NCI-H2107 treated with DMSO at 0.1 percent for 48 hours (cell line): ENCODE measurements at regions not wholly inside any gene's neighbourhood (a gene's known extent, or its start where the extent isn't known, plus 50 kb on each side); places are given as distances from the start of the nearest gene placed in this dataset.
"Not testable (repeated sequence)": the region's sequence is repeated elsewhere in the genome, so short reads cannot be mapped to it uniquely, and the experiment has no call there.

Source experiments
- DNase-seq: peaks from one replicate; lab custom pipeline; 2025; ENCODE audit not compliant: unreplicated experiment; lab: John Stamatoyannopoulos, UW

DNA sequence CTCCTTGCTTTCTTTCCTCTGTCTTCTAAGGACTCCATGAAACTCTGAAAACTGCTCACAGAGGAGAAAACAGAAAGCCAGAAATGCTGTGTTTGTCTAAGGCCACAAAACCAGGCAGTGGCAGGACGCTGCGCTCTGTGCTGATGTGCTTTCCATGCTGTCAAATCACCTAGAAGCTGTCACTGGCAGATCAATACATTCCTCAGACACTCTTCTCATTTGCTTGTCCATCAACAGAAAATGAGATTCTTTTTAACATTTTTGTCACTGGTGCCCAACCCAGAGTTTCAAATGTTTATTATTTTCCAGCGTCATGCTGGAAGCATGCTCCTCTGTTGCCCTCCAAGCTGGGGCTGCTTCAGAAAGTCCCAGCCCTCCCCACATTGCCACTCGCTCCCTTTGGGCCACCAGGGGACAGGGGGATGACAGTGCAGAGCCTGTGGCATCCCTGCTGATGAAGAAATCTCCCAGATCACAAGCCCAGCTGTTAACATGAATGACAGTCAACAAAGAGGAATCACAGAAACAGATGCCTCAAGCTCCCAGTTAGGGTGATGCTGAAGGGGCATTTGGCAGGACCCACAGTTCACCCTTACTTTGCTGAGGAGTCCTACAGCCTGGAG lies 117.5 kb upstream of the MEIS1 start:
- DNase-seq: no peak

- no peak for DNase-seq
Observed at GRCh38 chr2:66306483-66306882, 128.4 kb upstream of the MEIS1 start.

GRCh38 chr2:66305718-66306117 lies 129.2 kb upstream of the MEIS1 start:
- no peak for DNase-seq

DNA sequence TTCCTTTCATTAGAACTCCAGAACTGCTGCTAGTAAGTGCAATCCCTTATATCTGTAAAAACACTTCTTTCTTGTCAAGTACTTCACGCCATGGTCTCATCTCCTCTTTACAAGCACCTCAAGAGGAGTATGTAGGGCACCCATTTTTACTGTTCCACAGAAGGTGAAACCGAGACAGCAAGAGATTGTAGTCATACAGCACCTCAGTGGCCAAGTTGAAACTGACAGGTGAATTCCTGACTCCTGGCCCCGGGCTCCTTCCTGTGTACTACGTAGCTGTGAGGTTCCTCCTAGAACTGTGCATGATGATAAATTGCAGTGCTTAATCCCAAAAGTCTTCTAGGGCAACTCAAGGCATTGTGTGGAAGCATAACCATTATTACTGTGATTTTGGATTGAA lies 131.5 kb upstream of the MEIS1 start:
- no peak for DNase-seq

GRCh38 chr2:66301767-66302140 lies 133.2 kb upstream of the MEIS1 start:
- no peak for DNase-seq

GRCh38 chr2:66301022-66301766 lies 133.7 kb upstream of the MEIS1 start:
- no peak for DNase-seq

DNA sequence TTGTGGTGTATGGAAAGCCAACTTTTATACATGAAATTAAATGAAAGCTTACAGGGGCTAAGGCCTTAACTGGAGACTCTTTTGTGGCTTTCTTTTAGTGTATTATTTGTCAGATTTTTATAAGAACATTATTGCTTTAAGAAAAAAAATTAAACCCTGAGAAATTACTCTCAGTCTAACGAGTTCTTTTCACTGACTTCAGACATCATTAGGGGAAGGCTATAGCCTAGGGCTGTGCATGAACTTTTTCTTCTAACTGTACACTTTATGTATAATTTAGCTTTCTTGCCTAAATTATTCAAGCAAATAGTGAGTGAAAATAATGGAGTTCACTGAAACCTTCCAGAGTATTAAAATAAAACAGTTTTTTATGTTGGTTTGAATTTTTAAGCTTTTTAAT lies 151.1 kb upstream of the MEIS1 start:
- DNase-seq: no peak

- DNase-seq: no peak
Observed at GRCh38 chr2:66281980-66282379, 152.9 kb upstream of the MEIS1 start.

DNA sequence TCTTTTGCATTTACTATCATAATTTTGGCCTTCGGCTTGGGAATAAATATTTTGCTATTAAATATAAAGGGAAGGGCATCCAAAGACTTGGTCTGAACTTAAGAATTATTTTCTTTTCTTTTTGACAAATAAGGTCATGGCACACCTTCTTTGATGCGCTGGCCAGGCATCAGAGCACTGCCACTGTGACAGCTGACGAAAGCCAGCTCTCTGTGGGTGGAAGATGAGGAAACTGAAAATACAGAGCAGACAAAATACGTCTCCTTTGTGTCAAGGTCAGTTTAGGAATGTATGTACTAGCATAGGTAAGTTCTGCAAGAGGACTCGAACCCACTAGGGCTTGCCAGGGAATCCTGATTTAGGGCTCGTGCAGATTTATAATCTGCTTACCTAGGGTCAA lies 155.9 kb upstream of the MEIS1 start:
- no peak for DNase-seq

DNA sequence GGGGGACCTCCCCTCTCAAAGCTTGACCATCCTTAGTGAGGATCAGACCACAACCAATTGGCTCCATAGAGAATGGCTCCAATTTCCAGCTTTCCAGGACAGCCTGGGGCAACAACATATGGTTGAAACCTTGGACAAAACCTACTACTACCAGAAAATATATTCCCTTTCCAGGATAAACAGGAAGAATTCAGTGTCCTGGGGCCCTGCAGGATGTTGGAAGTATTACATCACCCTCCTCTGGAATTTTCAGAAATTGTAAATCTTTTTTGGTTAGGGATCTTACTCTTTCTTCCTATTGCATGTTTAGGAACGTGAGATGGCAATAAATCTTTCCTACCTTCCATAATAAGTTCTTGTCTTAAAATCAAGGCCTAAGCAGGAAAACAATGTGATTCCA lies 158.9 kb upstream of the MEIS1 start:
- DNase-seq: no peak

DNA sequence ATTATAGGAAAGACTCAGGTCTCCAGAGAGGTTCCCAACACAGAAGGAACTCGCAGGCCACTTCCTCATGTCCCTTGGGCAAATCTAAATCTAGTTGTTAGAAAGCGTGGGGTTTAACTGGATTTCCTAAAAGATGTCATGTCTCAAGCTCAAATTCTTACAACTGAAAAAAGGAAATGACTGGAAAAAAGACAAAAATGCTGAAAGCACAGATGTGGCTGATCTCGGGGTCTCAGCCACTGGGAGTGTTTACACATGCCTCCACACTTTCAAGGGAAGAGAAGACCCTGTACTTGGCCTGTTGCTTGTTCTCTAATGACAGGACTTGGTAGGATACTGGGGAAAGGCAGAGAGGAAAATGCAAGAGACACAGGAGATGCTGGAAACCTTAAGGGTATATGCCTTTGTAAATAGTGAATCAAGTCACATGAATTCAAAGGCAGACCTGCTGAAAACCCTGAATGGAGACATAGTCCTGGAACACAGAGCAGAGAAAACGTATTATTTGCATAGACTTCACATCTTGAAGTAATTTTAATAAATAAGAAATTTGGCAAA lies 160.9 kb upstream of the MEIS1 start:
- no peak for DNase-seq

DNA sequence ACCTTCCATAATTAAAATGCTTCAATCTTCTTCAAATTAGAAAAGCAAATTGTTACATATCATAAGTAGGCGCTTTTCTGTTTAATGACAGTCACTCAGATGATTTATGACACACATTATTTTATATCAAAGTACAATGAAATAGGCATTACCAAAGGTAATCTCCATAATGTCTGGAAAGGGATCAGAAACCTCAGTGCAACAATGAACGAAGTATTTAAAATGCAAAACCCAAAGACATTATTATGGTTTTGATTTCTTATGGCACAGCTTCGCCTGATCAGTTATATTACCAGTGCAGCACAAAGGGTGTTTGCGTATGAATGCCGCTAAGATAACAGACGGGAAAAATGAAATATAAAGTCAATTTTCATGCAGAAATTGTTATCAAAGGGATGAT lies 162.2 kb upstream of the MEIS1 start:
- DNase-seq: no peak

DNA sequence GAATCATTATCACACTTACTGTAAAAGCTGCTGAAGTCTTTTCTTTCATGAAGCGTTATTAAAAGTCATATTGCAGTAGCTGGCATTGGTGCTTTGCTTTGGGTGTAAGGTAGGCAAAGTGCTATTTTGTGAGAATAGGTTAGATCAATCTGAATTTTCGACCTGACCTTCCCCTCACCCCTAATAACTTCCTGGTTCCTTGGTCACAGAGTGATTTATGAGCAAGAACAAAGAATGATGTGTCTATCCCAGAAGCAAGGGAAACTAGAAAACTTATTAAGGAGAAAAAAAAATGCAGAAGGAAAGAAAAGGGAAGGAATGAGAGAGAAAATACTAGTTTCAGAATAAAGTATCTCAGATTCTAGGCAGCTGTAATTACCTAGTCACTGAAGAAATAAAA lies 163.1 kb upstream of the MEIS1 start:
- no peak for DNase-seq

GRCh38 chr2:66270247-66270646 lies 164.7 kb upstream of the MEIS1 start:
- no peak for DNase-seq

GRCh38 chr2:66269166-66269565 lies 165.8 kb upstream of the MEIS1 start:
- no peak for DNase-seq

DNA sequence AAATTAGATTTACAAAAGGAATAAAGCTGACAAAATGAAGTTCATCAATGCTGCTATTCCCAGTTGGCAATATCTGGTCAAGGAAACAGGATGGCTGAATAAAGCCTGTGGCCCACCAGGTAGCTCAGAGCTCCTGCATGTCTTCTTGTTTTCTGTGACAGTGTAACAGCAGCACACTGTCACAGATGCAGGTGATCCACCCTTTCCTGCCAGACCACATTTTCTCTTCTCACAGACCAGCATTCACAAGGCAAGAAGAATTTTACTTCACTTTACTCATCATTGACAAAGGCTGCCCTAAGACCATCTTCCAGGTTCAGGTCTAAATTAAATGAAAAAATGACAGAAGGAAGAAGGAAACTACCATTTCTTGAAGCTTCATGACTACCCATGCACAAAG lies 166.2 kb upstream of the MEIS1 start:
- no peak for DNase-seq

DNA sequence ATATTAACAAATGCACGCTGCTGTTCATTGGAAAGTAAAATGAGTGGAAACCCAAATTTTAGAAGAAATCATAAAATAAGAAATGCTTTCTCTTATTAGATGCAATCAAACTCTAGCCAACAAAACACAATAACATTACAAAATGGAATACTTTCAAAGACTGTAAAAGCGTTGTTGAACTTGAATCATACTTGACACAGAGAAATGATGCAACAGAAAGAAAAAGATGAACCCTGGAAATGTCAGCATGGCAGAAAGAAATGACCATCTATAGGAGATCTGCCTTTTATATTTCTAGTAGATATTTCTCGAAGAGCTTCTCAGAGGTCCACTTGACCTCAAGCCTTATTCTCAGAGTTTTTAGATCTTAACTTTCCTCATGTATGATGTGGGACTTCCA lies 170.6 kb upstream of the MEIS1 start:
- no peak for DNase-seq

DNA sequence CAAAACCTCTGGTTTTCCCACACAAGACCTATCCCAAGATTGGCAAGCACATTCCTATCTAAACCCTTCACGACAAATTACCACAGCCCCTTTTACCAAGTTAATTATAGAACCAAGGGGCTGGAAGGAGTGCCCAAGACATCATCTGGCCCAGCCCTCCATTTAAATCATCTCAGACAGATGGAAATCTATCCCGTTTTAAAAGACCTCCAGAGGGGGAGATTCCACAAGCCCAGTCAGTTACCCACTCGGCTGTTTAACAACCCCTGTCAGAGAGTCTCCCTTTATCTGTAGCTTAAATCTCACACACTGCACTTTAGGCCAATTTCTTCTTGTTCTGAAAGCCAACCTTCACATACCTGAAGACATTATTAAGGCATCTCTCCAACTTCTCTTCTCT lies 179.1 kb upstream of the MEIS1 start:
- no peak for DNase-seq

GRCh38 chr2:66255136-66255535 lies 179.8 kb upstream of the MEIS1 start:
- DNase-seq: no peak

DNA sequence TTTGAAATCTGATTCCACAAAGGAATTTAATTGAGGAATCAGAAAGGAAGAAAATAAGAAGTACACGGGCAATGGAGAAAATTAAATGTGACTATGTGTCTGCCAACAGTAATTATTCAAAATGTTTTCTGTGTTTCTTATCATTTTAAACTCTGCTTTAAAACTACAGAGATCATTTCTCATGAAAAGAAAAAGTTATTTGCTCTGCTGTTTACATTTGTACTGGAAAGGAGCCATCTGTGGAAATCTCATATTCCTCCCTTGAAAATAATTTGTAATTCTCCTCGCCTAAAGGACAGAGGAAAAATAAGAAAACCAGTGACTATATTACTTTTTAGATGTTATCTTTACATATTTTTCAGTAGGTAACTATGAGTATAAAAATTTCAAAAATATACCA lies 181.9 kb upstream of the MEIS1 start:
- no peak for DNase-seq

- DNase-seq: no peak
Observed at GRCh38 chr2:66252109-66252508, 182.8 kb upstream of the MEIS1 start.

DNA sequence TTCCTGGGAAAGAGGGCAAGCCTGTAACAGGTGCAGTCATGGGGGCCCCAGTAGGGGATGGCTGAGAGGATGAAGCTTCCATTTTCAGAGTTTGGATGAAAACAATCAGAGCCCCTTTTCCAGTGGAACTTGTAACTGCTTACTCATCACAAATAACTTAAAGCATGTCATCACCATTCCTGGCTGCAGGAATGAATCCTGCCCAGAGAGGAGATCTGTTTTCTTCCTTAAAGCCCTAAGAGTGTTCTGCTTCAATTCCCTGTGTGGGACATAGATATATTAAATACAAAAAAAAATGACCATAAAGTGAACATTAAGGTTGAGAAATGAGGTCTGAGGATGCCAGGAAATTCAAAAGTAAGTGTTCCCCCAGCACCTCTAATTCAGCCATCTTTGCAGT lies 183.4 kb upstream of the MEIS1 start:
- DNase-seq: no peak

- not testable (repeated sequence) for DNase-seq
Observed at GRCh38 chr2:66249089-66249488, 185.8 kb upstream of the MEIS1 start.
